H9 (cell line): ENCODE measurements at regions not wholly inside any gene's neighbourhood (a gene's known extent, or its start where the extent isn't known, plus 50 kb on each side); places are given as distances from the start of the nearest gene placed in this dataset.

Source experiments
- DNase-seq: peaks from one replicate; pipeline ENCODE4 v3.0.0-alpha.2; 2017
- H2AFZ ChIP-seq: one replicate; pipeline ENCODE4 v1.6.1; 2013; ENCODE audit warnings: mild to moderate bottlenecking, low read length, control low read depth, moderate library complexity
- H2AK5ac ChIP-seq: 2 replicates; pipeline ENCODE4 v1.6.1; 2013; ENCODE audit warnings: low read length, control low read depth, mixed read lengths; ENCODE audit not compliant: insufficient read length
- H2BK120ac ChIP-seq: one replicate; pipeline ENCODE4 v1.6.1; 2013; ENCODE audit warnings: low read depth, mild to moderate bottlenecking, low read length, control low read depth, inconsistent platforms; ENCODE audit not compliant: poor library complexity, severe bottlenecking
- H2BK12ac ChIP-seq: 2 replicates; pipeline ENCODE4 v1.6.1; 2013; ENCODE audit warnings: low read length, control low read depth, mixed read lengths, low read depth; ENCODE audit not compliant: insufficient read length
- H2BK15ac ChIP-seq: 2 replicates; pipeline ENCODE4 v1.6.1; 2013; ENCODE audit warnings: low read depth, low read length, control low read depth
- H2BK20ac ChIP-seq: one replicate; pipeline ENCODE4 v1.6.1; 2013; ENCODE audit warnings: low read depth, mild to moderate bottlenecking, low read length, control low read depth, inconsistent platforms; ENCODE audit not compliant: poor library complexity, severe bottlenecking
- H2BK5ac ChIP-seq: 2 replicates; pipeline ENCODE4 v1.6.1; 2013; ENCODE audit warnings: low read length, control low read depth, mixed read lengths; ENCODE audit not compliant: insufficient read length
- H3K14ac ChIP-seq: 2 replicates; pipeline ENCODE4 v1.6.1; 2013; ENCODE audit warnings: low read length, control low read depth; ENCODE audit not compliant: insufficient read depth
- H3K18ac ChIP-seq: 2 replicates; pipeline ENCODE4 v1.6.1; 2013; ENCODE audit warnings: low read depth, mild to moderate bottlenecking, mixed read lengths, low read length, control low read depth; ENCODE audit not compliant: insufficient read length
- H3K23ac ChIP-seq: 2 replicates; pipeline ENCODE4 v1.6.1; 2013; ENCODE audit warnings: low read length, control low read depth, mixed read lengths, low read depth; ENCODE audit not compliant: insufficient read length
- H3K23me2 ChIP-seq: 2 replicates; pipeline ENCODE4 v1.6.1; 2013; ENCODE audit warnings: low read depth, mild to moderate bottlenecking, mixed read lengths, low read length, control low read depth; ENCODE audit not compliant: insufficient read length, poor library complexity, severe bottlenecking
- H3K27ac ChIP-seq: 2 replicates; pipeline ENCODE4 v1.5.1; 2013; ENCODE audit warnings: low read length, control low read depth, mixed read lengths, low read depth; ENCODE audit not compliant: insufficient read length
- H3K27me3 ChIP-seq: 2 replicates; pipeline ENCODE4 v1.6.1; 2013; ENCODE audit warnings: low read length, control low read depth, inconsistent platforms; ENCODE audit not compliant: insufficient read depth
- H3K4ac ChIP-seq: 2 replicates; pipeline ENCODE4 v1.6.1; 2013; ENCODE audit warnings: low read depth, mild to moderate bottlenecking, control low read depth, inconsistent platforms, low read length, moderate library complexity
- H3K4me1 ChIP-seq: 2 replicates; pipeline ENCODE4 v1.6.1; 2013; ENCODE audit warnings: low read length, control low read depth, inconsistent platforms; ENCODE audit not compliant: insufficient read depth
- H3K4me2 ChIP-seq: 2 replicates; pipeline ENCODE4 v1.6.1; 2013; ENCODE audit warnings: low read length, control low read depth, mixed read lengths; ENCODE audit not compliant: insufficient read length, insufficient read depth
- H3K56ac ChIP-seq: 2 replicates; pipeline ENCODE4 v1.6.1; 2013; ENCODE audit warnings: low read depth, mild to moderate bottlenecking, mixed read lengths, low read length, control low read depth; ENCODE audit not compliant: insufficient read length
- H3K79me1 ChIP-seq: 2 replicates; pipeline ENCODE4 v1.6.1; 2013; ENCODE audit warnings: low read depth, mild to moderate bottlenecking, moderate library complexity, low read length, control low read depth, inconsistent platforms; ENCODE audit not compliant: insufficient read depth, poor library complexity, severe bottlenecking
- H3K79me2 ChIP-seq: 2 replicates; pipeline ENCODE4 v1.6.1; 2013; ENCODE audit warnings: low read length, control low read depth, inconsistent platforms; ENCODE audit not compliant: insufficient read depth
- H3K9ac ChIP-seq: 2 replicates; pipeline ENCODE4 v1.6.1; 2013; ENCODE audit warnings: low read length, control low read depth, mixed read lengths; ENCODE audit not compliant: insufficient read length; ENCODE audit errors: extremely low read depth
- H3K9me3 ChIP-seq: one replicate; pipeline ENCODE4 v1.6.1; 2013; ENCODE audit warnings: low read depth, low read length, inconsistent platforms; ENCODE audit not compliant: control insufficient read depth
- H3T11ph ChIP-seq: one replicate; pipeline ENCODE4 v1.6.1; 2013; ENCODE audit warnings: mild to moderate bottlenecking, low read length, control low read depth, inconsistent platforms
- H4K20me1 ChIP-seq: one replicate; pipeline ENCODE4 v1.6.1; 2013; ENCODE audit not compliant: control insufficient read depth, insufficient read length, insufficient read depth
- H4K5ac ChIP-seq: 2 replicates; pipeline ENCODE4 v1.6.1; 2013; ENCODE audit warnings: low read depth, mild to moderate bottlenecking, mixed read lengths, low read length, control low read depth; ENCODE audit not compliant: insufficient read length
- H4K8ac ChIP-seq: replicated peaks from 2 replicates; pipeline ENCODE4 v1.6.1; 2013; ENCODE audit warnings: low read length, control low read depth, mixed read lengths, low read depth; ENCODE audit not compliant: insufficient read length
- H4K91ac ChIP-seq: 2 replicates; pipeline ENCODE4 v1.6.1; 2013; ENCODE audit warnings: low read depth, mild to moderate bottlenecking, moderate library complexity, mixed read lengths, low read length, control low read depth; ENCODE audit not compliant: insufficient read length
- H3K27ac Mint-ChIP-seq, 3 experiments: 2 replicates in 2 of 3; 3 replicates in 1 of 3; pipeline ENCODE4 v1.8.0; 2020 to 2021; ENCODE audit warnings: mixed read lengths in 3 of 3, mild to moderate bottlenecking in 1 of 3, moderate library complexity in 1 of 3
- H3K27me3 Mint-ChIP-seq: 2 replicates; pipeline ENCODE4 v1.8.0; 2021; ENCODE audit warnings: low read depth, mild to moderate bottlenecking, moderate library complexity, mixed read lengths
- H3K36me3 Mint-ChIP-seq, 3 experiments: 2 replicates in 2 of 3; 3 replicates in 1 of 3; pipeline ENCODE4 v1.8.0; 2020 to 2021; ENCODE audit warnings: low read depth in 3 of 3, mixed read lengths in 3 of 3; ENCODE audit not compliant: insufficient read depth in 1 of 3
- H3K4me1 Mint-ChIP-seq, 2 experiments: 2 replicates each; pipeline ENCODE4 v1.8.0; 2020; ENCODE audit warnings: mixed read lengths in 2 of 2
- H3K4me3 Mint-ChIP-seq, 2 experiments: 2 replicates in 1 of 2; 3 replicates in 1 of 2; pipeline ENCODE4 v1.8.0; 2020 to 2021; ENCODE audit warnings: mild to moderate bottlenecking in 2 of 2, mixed read lengths in 2 of 2, moderate library complexity in 1 of 2
- H3K9me3 Mint-ChIP-seq, 2 experiments: 2 replicates in 1 of 2; 3 replicates in 1 of 2; pipeline ENCODE4 v1.8.0; 2020; ENCODE audit warnings: mild to moderate bottlenecking in 2 of 2, mixed read lengths in 2 of 2, moderate library complexity in 1 of 2
- whole genome bisulfite sequencing: extraction: QIAGEN DNeasy Blood & Tissue Kit; methylation state at CpG from one replicate; pipeline ENCODE4 v1.1.7; 2013; ENCODE audit warnings: missing lambda C conversion rate, low lambda C conversion rate, mixed read lengths; ENCODE audit not compliant: insufficient read length; ENCODE audit errors: extremely low coverage; 5-methylcytosine and 5-hydroxymethylcytosine counted together
- TF ChIP-seq, protein P1 (sequence below): fragments of 200-600 bp; sonication (generic); conservative IDR thresholded peaks from 3 replicates; pipeline ENCODE4 v1.8.0; 2021; ENCODE audit warnings: antibody characterized with exemption, mild to moderate bottlenecking

DNA sequence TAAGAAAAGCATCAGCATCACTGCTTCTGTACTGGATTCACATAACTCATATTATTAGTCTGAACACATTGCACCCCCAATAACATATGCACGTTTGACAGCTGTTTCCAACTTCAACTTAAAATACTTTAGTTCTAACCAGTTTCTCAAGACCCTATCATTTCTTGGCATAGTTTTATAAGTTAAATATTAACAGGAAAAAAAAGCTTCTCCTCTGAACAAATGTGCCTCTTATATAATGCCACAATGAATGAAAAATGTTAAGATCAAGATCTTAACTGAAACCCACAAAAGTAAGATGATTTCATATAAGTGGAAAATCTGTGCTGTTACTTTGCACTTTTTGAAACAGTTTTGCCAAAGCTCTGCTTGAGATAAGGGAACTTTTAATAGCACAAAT, 652.8 kb upstream of the FAM241A start:
- Mint-ChIP-seq H3K27me3 (peaks cover 6% of the 10 kb centered on the region), H3K4me1 (no peaks in the 10 kb centered on the region), H3K36me3 (no peaks in the 10 kb centered on the region), H3K4me3 (no peak overlapping the region), H3K27ac (no peak overlapping the region), H3K9me3 (no peaks in the 10 kb centered on the region)
- Histone ChIP-seq H3K9me3 (no peaks in the 10 kb centered on the region), H3K27ac (no peak overlapping the region), H2BK20ac (no peak overlapping the region), H4K20me1 (no peaks in the 10 kb centered on the region), H2BK120ac (no peak overlapping the region), H3T11ph (no peak overlapping the region), H3K79me1 (no peaks in the 10 kb centered on the region), H3K4me2 (no peak overlapping the region), H2BK5ac (no peak overlapping the region), H3K27me3 (no peaks in the 10 kb centered on the region), H3K4me1 (no peaks in the 10 kb centered on the region), H3K23ac (no peak overlapping the region), H4K91ac (no peak overlapping the region), H3K18ac (no peak overlapping the region), H2AFZ (no peak overlapping the region), H4K5ac (no peak overlapping the region), H3K23me2 (no peaks in the 10 kb centered on the region), H3K56ac (no peak overlapping the region), H2BK12ac (no peak overlapping the region), H3K9ac (no peak overlapping the region), H3K14ac (no peak overlapping the region), H3K4ac (no peak overlapping the region), H2BK15ac (no peak overlapping the region), H2AK5ac (no peak overlapping the region), H3K79me2 (no peaks in the 10 kb centered on the region), H4K8ac (no peak overlapping the region)
- WGBS: no CpG with 5 or more reads among the region's 1 CpG
- TF ChIP-seq, protein P1, sequence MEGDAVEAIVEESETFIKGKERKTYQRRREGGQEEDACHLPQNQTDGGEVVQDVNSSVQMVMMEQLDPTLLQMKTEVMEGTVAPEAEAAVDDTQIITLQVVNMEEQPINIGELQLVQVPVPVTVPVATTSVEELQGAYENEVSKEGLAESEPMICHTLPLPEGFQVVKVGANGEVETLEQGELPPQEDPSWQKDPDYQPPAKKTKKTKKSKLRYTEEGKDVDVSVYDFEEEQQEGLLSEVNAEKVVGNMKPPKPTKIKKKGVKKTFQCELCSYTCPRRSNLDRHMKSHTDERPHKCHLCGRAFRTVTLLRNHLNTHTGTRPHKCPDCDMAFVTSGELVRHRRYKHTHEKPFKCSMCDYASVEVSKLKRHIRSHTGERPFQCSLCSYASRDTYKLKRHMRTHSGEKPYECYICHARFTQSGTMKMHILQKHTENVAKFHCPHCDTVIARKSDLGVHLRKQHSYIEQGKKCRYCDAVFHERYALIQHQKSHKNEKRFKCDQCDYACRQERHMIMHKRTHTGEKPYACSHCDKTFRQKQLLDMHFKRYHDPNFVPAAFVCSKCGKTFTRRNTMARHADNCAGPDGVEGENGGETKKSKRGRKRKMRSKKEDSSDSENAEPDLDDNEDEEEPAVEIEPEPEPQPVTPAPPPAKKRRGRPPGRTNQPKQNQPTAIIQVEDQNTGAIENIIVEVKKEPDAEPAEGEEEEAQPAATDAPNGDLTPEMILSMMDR: no peak
- DNase-seq: no peak
